Prostate gland (tissue), 2 donors: ENCODE measurements at regions not wholly inside any gene's neighbourhood (a gene's known extent, or its start where the extent isn't known, plus 50 kb on each side); places are given as distances from the start of the nearest gene placed in this dataset.

Experiments used
- DNase-seq: peaks from one replicate; pipeline ENCODE4 v3.0.0-alpha.2; 2019; ENCODE audit warnings: low spot score
- H3K27ac ChIP-seq, 2 donors: fragments of 200-600 bp; sonication (generic); 2 replicates each; pipeline ENCODE4 v1.5.1; 2017 to 2019
- H3K27me3 ChIP-seq: fragments of 200-600 bp; sonication (generic); replicated peaks from 2 replicates; pipeline ENCODE4 v1.5.1; 2019; ENCODE audit not compliant: insufficient read depth
- H3K36me3 ChIP-seq, 2 donors: fragments of 200-600 bp; sonication (generic); 1 replicate in 1 of 2; 2 replicates in 1 of 2; pipeline versions ENCODE4 v1.5.1 to v1.8.1; 2017 to 2019
- H3K4me1 ChIP-seq: fragments of 200-600 bp; sonication (generic); replicated peaks from 2 replicates; pipeline ENCODE4 v1.5.1; 2019
- H3K4me3 ChIP-seq, 2 donors: fragments of 200-600 bp; sonication (generic); 2 replicates each; pipeline ENCODE4 v1.5.1; 2017 to 2019
- H3K9me3 ChIP-seq: fragments of 200-600 bp; sonication (generic); 2 replicates; pipeline ENCODE4 v1.5.1; 2017
- POLR2A ChIP-seq: fragments of 450-650 bp; IDR thresholded peaks from one replicate; pipeline ENCODE4 v1.6.1; 2016; ENCODE audit warnings: antibody characterized with exemption, mild to moderate bottlenecking
- POLR2AphosphoS5 ChIP-seq: sonication (generic); formaldehyde crosslinking; IDR thresholded peaks from one replicate; pipeline ENCODE4 v1.6.1; 2017; ENCODE audit warnings: antibody characterized with exemption
- WGBS: methylation state at CpG from one replicate; pipeline ENCODE4 v1.1.5; 2018; 5-methylcytosine and 5-hydroxymethylcytosine counted together
- intact Hi-C: fragments of 100-400 bp; cut with DNase I; formaldehyde crosslinking; loops from one replicate; pipeline ENCODE4 v1.14.2; 2022
- TF ChIP-seq, protein P1 (sequence below), 4 experiments: fragments of 200-600 bp in 2 of 4; fragments of 450-650 bp in 2 of 4; sonication (generic) in 2 of 4; IDR thresholded peaks; 1 replicate in 3 of 4; 2 replicates in 1 of 4; pipeline ENCODE4 v1.5.1; 2016 to 2019; ENCODE audit warnings: antibody characterized with exemption in 4 of 4, mild to moderate bottlenecking in 2 of 4, moderate library complexity in 2 of 4

DNA sequence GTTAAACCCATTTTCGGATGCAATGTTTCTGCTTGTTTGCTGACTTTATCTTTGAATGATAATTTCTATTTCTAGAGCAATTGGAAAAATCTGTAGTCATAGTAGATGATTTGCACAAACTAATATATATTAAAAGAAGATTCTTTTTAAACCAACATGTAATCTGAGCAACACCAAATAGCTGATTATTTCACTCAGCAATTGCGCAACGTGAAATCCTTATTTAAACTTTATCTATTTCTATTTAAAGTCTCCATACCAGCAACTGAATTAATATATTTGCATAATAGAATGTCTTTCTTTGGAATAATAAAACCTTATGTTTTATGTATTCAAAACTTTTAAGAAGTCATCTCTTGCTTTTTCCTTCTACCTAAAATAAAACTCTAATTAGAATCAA, 1132.4 kb downstream of the FLRT2 start:
- Histone ChIP-seq H3K27ac (no peak overlapping the region), H3K36me3 (no peaks in the 10 kb centered on the region), H3K4me3 (no peak overlapping the region), H3K4me1 (no peaks in the 10 kb centered on the region), H3K9me3 (no peaks in the 10 kb centered on the region), H3K27me3 (no peaks in the 10 kb centered on the region)
- no peak for DNase-seq
- 78% methylated on average over 3 of the region's 3 CpGs for WGBS
- intact Hi-C loops, result no loop called here
- TF ChIP-seq POLR2A, result no peak
- TF ChIP-seq POLR2AphosphoS5, result no peak
- TF ChIP-seq, protein P1, sequence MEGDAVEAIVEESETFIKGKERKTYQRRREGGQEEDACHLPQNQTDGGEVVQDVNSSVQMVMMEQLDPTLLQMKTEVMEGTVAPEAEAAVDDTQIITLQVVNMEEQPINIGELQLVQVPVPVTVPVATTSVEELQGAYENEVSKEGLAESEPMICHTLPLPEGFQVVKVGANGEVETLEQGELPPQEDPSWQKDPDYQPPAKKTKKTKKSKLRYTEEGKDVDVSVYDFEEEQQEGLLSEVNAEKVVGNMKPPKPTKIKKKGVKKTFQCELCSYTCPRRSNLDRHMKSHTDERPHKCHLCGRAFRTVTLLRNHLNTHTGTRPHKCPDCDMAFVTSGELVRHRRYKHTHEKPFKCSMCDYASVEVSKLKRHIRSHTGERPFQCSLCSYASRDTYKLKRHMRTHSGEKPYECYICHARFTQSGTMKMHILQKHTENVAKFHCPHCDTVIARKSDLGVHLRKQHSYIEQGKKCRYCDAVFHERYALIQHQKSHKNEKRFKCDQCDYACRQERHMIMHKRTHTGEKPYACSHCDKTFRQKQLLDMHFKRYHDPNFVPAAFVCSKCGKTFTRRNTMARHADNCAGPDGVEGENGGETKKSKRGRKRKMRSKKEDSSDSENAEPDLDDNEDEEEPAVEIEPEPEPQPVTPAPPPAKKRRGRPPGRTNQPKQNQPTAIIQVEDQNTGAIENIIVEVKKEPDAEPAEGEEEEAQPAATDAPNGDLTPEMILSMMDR (IDR thresholded peaks at IDR 0.05), result no peak

DNA sequence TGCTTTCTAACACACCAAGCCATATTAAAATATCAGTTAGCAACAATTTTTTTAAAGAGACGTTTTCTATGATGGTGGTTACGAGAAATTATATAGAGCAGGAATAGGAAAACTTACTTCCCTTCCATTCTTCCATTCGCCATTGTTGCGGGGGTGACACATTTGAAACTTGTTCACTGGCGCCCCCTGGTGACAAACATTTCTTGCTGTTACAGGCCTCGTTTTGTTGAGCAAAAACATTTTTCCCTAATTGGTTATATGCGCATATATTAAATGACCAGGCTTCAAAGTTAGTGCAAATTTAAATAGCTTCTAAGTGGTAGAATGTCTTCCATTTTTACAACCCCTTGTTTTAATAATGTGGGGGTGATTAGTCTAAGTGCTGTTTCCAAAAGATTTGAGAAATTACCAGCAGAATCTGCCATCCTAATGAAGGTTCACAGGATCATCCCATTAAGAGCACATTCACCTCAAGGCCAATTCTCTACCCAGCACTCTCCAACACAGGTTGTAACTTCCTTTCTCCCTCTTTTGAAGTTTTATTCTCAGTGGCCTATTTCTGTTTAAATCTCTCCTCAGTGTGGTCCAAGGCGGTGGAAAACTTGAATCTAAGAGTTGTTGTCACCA, 1124.7 kb downstream of the FLRT2 start:
- DNase-seq, result no peak
- TF ChIP-seq, protein P1 (IDR thresholded peaks at IDR 0.05), result peak in 1 of 4 experiments; percentile 13
- TF ChIP-seq POLR2AphosphoS5, result no peak
- H3K4me1 ChIP-seq, result no peaks in the 10 kb centered on the region
- H3K36me3 ChIP-seq, result no peaks in the 10 kb centered on the region
- H3K4me3 ChIP-seq, result no peak overlapping the region
- WGBS, result 63% methylated on average over 8 of the region's 8 CpGs
- intact Hi-C loops, result no loop called here
- H3K9me3 ChIP-seq, result no peaks in the 10 kb centered on the region
- H3K27ac ChIP-seq, result no peak overlapping the region
- H3K27me3 ChIP-seq, result no peaks in the 10 kb centered on the region

DNA sequence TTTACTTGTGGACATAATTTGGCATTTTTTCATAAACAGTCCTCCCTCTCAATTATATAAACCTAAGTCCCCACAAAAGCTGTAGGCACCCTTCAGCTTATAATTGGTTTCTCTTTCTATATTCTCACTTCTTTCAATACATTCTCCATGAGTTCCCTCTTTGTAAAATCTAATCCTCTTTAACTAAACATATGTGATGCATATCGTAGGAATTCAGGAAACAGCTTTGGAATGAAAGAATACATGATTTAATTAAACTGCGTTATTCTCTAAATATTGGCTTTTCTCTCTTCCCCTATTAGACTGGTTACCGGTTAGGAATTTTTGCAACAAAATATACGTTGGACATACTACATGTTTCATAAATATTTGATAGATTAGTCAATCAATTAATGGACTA, 1122.6 kb downstream of the FLRT2 start:
- Histone ChIP-seq H3K27me3 (no peaks in the 10 kb centered on the region), H3K9me3 (no peaks in the 10 kb centered on the region), H3K36me3 (no peaks in the 10 kb centered on the region), H3K4me1 (no peaks in the 10 kb centered on the region), H3K4me3 (no peak overlapping the region), H3K27ac (no peak overlapping the region)
- intact Hi-C loops, result no loop called here
- TF ChIP-seq POLR2A, result no peak
- TF ChIP-seq, protein P1 (IDR thresholded peaks at IDR 0.05), result no peak
- TF ChIP-seq POLR2AphosphoS5, result no peak
- WGBS, result 84% methylated on average over 4 of the region's 4 CpGs
- no peak for DNase-seq

DNA sequence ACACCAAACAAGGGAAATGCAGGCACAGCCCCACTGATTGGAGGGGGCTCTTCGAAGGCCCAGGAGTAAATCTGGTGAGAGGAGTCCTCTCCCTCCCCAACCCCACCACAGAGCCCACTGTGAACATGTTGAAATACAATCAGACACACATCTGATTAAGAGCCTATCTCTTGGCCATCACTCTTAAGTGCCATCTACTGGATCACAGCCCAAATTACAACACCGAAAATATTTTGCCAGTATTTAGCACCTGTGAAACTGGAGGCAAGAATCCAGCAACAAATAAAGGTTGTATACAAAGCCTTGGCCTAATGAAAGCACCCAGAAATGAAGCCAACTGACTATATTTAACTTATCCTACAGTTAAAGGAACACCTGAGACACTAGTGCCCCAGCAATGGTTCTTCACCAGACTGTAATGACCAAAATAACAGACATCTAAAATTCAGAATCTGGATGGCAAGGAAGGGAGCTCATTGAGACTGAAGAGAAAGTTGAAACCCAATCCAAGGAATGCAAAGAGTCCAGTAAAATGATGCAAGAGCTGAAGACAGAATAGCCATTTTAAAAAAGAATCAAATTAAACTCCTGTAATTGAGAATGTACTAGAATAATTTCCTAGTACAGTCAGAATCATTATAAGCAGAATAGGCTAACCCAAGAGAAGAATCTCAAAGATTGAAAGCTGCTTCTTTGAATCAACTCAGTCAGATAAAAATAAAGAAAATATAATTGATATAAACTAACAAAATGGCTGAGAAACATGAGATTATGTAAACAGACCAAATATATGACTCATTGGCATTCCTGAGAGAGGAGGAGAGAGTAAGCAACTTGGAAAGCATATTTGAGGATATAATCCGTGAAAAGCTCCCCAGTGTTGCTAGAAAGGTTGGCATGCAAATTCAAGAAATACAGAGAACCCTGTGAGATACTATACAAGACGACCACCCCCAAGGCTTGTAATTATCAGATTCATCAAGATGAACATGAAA, 1117.0 kb downstream of the FLRT2 start:
- no peaks in the 10 kb centered on the region for H3K4me1 ChIP-seq
- no peak for DNase-seq
- H3K36me3 ChIP-seq, result no peaks in the 10 kb centered on the region
- TF ChIP-seq POLR2AphosphoS5, result no peak
- TF ChIP-seq POLR2A, result no peak
- TF ChIP-seq, protein P1 (IDR thresholded peaks at IDR 0.05), result no peak
- H3K9me3 ChIP-seq, result no peaks in the 10 kb centered on the region
- 84% methylated on average over 4 of the region's 4 CpGs for WGBS
- no peak overlapping the region for H3K27ac ChIP-seq
- no peaks in the 10 kb centered on the region for H3K27me3 ChIP-seq
- H3K4me3 ChIP-seq, result no peak overlapping the region
- intact Hi-C loops, result no loop called here
